ENCODE measurements at regions not wholly inside any gene's neighbourhood (a gene's known extent, or its start where the extent isn't known, plus 50 kb on each side); places are given as distances from the start of the nearest gene placed in this dataset.

- TF ChIP-seq POLR2A (IDR thresholded peaks at IDR 0.05; ENCODE audit: low read length) (no peak), GATA1 (IDR thresholded peaks at IDR 0.05; ENCODE audit: low read depth, low read length) (no peak)
Measured at GRCh38 chr12:115103884-115104883, 420.2 kb upstream of the TBX3 start.

All from erythroblast (primary cell).